Mesothelial cell of epicardium (in vitro differentiated cells): ENCODE measurements at regions not wholly inside any gene's neighbourhood (a gene's known extent, or its start where the extent isn't known, plus 50 kb on each side); places are given as distances from the start of the nearest gene placed in this dataset.

ENCODE experiments used
- DNase-seq, 2 experiments: peaks; one replicate each; pipeline ENCODE4 v3.0.0; 2021; ENCODE audit warnings: low spot score in 2 of 2; ENCODE audit not compliant: unreplicated experiment in 2 of 2
- H3K27ac Mint-ChIP-seq: 2 replicates; pipeline ENCODE4 v1.8.0; 2021; ENCODE audit warnings: mixed read lengths
- H3K27me3 Mint-ChIP-seq: 2 replicates; pipeline ENCODE4 v1.8.0; 2021; ENCODE audit warnings: low read depth, mixed read lengths
- H3K36me3 Mint-ChIP-seq: 2 replicates; pipeline ENCODE4 v1.8.0; 2021; ENCODE audit warnings: mixed read lengths
- H3K4me1 Mint-ChIP-seq: 2 replicates; pipeline ENCODE4 v1.8.0; 2021; ENCODE audit warnings: mixed read lengths
- H3K4me3 Mint-ChIP-seq: 2 replicates; pipeline ENCODE4 v1.8.0; 2021; ENCODE audit warnings: mild to moderate bottlenecking, moderate library complexity, mixed read lengths
- H3K9me3 Mint-ChIP-seq: 2 replicates; pipeline ENCODE4 v1.8.0; 2021; ENCODE audit warnings: mixed read lengths
- TF ChIP-seq, protein P1 (sequence below): fragments of 200-600 bp; sonication (generic); IDR thresholded peaks from one replicate; pipeline ENCODE4 v1.5.0; 2021; ENCODE audit warnings: antibody characterized with exemption; ENCODE audit not compliant: unreplicated experiment

DNA sequence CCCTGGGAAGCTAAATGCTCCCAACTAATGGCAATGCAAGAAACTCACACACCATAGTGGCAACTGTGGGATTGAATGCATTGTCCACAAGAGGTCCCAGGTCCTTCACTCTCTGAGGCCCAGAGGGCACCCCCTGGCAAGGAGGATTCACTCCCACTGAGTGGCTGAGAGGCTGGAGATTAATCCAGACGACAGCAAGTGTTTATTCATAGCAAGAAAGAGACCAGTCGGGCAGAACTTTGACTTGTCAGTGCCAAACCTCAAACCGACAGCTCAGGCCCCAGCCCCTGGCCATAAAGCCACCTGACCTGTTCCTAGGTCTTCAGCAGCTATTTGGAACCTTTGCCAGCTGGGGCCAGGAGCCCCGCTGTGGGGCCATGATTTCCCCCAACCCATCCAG is 54.5 kb upstream of the MPEG1 start:
- H3K27me3 Mint-ChIP-seq, result no peaks in the 10 kb centered on the region
- H3K36me3 Mint-ChIP-seq, result no peaks in the 10 kb centered on the region
- TF ChIP-seq, protein P1, sequence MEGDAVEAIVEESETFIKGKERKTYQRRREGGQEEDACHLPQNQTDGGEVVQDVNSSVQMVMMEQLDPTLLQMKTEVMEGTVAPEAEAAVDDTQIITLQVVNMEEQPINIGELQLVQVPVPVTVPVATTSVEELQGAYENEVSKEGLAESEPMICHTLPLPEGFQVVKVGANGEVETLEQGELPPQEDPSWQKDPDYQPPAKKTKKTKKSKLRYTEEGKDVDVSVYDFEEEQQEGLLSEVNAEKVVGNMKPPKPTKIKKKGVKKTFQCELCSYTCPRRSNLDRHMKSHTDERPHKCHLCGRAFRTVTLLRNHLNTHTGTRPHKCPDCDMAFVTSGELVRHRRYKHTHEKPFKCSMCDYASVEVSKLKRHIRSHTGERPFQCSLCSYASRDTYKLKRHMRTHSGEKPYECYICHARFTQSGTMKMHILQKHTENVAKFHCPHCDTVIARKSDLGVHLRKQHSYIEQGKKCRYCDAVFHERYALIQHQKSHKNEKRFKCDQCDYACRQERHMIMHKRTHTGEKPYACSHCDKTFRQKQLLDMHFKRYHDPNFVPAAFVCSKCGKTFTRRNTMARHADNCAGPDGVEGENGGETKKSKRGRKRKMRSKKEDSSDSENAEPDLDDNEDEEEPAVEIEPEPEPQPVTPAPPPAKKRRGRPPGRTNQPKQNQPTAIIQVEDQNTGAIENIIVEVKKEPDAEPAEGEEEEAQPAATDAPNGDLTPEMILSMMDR, result no peak
- H3K4me1 Mint-ChIP-seq, result peaks cover 4% of the 10 kb centered on the region
- H3K4me3 Mint-ChIP-seq, result no peak overlapping the region
- H3K27ac Mint-ChIP-seq, result no peak overlapping the region
- H3K9me3 Mint-ChIP-seq, result no peaks in the 10 kb centered on the region
- DNase-seq, result no peak

DNA sequence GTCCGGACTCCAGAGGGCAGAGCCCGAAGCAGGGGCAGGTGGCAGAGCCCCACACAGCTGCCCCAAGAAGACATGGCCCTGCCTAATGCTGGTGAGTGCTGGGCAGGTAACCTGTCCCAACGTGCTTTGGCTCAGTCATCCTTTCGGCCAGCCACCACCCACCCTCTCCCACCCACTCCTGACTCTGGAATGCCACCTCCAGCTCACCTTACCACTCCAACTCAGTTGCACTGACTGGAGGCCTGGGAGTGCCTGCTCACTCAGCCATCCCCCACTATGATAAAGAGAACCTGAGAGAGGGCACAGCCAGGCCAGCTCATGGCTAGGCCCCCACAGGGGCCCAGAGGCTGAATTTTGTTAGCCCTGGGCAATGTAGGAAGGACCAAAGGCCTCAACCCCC is 53.8 kb upstream of the MPEG1 start:
- no peak for DNase-seq
- TF ChIP-seq, protein P1, result no peak
- no peaks in the 10 kb centered on the region for H3K27me3 Mint-ChIP-seq
- H3K9me3 Mint-ChIP-seq, result no peaks in the 10 kb centered on the region
- no peak overlapping the region for H3K27ac Mint-ChIP-seq
- peaks cover 4% of the 10 kb centered on the region for H3K4me1 Mint-ChIP-seq
- no peak overlapping the region for H3K4me3 Mint-ChIP-seq
- H3K36me3 Mint-ChIP-seq, result no peaks in the 10 kb centered on the region

DNA sequence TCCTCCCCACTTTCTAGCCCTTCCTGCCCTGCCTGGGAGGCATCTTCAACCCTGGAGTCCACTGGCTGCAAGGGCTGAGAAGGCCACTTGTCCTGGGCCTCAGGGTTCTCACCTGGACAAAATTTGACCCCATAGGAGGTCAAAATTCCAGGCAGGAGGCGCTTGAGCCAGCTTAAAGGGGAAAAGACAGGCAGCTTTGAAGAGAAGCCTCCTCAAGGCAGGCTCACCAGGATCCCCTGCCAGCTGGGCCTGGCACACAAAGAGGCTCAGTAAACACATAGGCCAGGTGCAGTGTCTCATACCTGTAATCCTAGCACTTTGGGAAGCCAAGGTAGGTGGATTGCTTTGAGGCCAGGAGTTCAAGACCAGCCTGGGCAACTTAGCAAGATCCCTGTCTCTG is 53.0 kb upstream of the MPEG1 start:
- Mint-ChIP-seq H3K4me1 (peaks cover 4% of the 10 kb centered on the region), H3K36me3 (no peaks in the 10 kb centered on the region), H3K27ac (no peak overlapping the region), H3K9me3 (no peaks in the 10 kb centered on the region), H3K27me3 (no peaks in the 10 kb centered on the region), H3K4me3 (no peak overlapping the region)
- TF ChIP-seq, protein P1, result no peak
- DNase-seq, result no peak

DNA sequence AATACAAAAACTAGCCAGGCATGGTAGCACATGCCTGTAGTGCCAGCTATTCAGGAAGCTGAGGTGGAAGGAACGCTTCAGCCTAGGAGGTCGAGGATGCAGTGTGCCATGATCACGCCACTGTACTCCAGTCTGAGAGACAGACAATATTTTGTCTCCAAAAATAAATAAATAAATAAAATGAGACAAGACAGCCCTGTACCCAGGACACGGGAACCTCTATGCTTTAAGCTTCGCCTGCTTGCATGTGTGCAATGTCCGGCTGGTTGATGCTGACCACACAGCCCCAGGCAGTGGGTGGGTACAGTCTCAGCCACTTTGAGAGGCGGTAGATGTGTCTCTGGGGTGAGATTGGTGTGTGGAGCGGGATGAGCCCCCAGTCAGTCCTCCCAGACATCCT is 52.0 kb upstream of the MPEG1 start:
- DNase-seq, result no peak
- no peaks in the 10 kb centered on the region for H3K36me3 Mint-ChIP-seq
- no peak overlapping the region for H3K4me3 Mint-ChIP-seq
- no peaks in the 10 kb centered on the region for H3K27me3 Mint-ChIP-seq
- H3K9me3 Mint-ChIP-seq, result no peaks in the 10 kb centered on the region
- TF ChIP-seq, protein P1, result no peak
- no peak overlapping the region for H3K27ac Mint-ChIP-seq
- H3K4me1 Mint-ChIP-seq, result peaks cover 4% of the 10 kb centered on the region

DNA sequence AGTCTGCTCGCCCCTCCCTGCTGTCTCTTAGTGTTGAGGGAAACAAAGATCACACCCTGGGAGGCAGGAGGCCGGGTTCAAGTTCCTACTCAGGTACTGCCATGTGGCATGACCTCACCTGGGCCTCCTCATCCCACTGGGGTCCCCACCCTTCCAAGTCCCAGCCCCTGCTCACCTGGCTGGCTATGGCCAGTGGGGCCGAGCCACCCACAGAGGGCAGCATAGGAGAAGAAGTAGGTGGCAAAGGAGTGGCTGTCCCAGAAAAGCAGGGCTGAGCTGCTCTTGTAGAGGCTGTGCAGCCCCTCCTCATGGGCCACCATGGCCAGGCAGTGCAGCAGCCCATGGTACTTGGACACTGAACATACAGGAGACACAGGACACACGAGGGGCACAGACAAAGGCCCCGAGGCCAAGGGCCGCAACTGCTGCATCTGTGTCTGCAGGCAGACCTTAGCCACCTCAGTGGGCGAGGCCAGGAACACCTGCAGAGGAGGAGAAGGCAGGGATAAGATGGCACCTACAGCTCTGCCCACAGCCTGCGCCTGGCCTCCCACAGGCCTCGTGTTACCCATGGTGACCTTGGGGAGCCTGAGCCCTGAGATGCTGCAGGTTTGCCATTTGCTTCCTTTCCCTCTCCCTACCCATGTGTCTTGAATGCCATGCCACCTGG is 50.6 kb upstream of the MPEG1 start:
- no peaks in the 10 kb centered on the region for H3K36me3 Mint-ChIP-seq
- DNase-seq, result no peak
- no peaks in the 10 kb centered on the region for H3K9me3 Mint-ChIP-seq
- TF ChIP-seq, protein P1, result no peak
- no peak overlapping the region for H3K4me3 Mint-ChIP-seq
- peaks cover 4% of the 10 kb centered on the region for H3K4me1 Mint-ChIP-seq
- no peak overlapping the region for H3K27ac Mint-ChIP-seq
- no peaks in the 10 kb centered on the region for H3K27me3 Mint-ChIP-seq
